Gastrocnemius medialis (tissue), 4 donors: ENCODE measurements at regions not wholly inside any gene's neighbourhood (a gene's known extent, or its start where the extent isn't known, plus 50 kb on each side); places are given as distances from the start of the nearest gene placed in this dataset.

Experiments used
- POLR2A ChIP-seq, 2 donors: fragments of 450-650 bp; IDR thresholded peaks; one replicate each; pipeline ENCODE4 v1.6.1; 2017; ENCODE audit warnings: antibody characterized with exemption in 2 of 2, mild to moderate bottlenecking in 2 of 2, moderate library complexity in 2 of 2
- TF ChIP-seq, protein P1 (sequence below), 5 experiments: fragments of 450-650 bp in 3 of 5; fragments of 200-600 bp in 2 of 5; sonication (generic) in 2 of 5; IDR thresholded peaks in 4 of 5; conservative IDR thresholded peaks in 1 of 5; 1 replicate in 4 of 5; 2 replicates in 1 of 5; pipeline ENCODE4 v1.5.1; 2016 to 2019; ENCODE audit warnings: antibody characterized with exemption in 5 of 5, mild to moderate bottlenecking in 3 of 5, moderate library complexity in 3 of 5

DNA sequence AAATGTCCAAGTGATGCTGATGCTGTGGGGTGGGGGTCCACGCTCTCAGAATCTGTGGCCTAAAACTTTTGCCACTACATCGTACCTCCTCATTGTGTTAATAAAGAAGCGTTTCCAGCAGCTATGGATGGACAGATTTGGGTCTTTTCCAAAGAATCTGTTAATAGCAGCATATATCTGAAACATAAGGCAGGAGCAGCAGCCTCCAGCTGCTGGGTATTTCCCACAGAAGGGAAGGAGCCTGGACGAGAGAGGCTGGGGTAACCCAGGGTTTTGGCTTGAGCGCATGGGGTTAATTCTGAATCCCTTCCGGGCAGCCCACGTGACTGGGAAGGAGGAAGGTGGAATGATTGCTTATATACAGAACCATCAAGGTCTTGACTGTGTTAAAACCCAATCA is 332.4 kb downstream of the BCOR start:
- TF ChIP-seq, protein P1, sequence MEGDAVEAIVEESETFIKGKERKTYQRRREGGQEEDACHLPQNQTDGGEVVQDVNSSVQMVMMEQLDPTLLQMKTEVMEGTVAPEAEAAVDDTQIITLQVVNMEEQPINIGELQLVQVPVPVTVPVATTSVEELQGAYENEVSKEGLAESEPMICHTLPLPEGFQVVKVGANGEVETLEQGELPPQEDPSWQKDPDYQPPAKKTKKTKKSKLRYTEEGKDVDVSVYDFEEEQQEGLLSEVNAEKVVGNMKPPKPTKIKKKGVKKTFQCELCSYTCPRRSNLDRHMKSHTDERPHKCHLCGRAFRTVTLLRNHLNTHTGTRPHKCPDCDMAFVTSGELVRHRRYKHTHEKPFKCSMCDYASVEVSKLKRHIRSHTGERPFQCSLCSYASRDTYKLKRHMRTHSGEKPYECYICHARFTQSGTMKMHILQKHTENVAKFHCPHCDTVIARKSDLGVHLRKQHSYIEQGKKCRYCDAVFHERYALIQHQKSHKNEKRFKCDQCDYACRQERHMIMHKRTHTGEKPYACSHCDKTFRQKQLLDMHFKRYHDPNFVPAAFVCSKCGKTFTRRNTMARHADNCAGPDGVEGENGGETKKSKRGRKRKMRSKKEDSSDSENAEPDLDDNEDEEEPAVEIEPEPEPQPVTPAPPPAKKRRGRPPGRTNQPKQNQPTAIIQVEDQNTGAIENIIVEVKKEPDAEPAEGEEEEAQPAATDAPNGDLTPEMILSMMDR (IDR thresholded peaks at IDR 0.05 in 4 of 5, conservative IDR thresholded peaks at IDR 0.05 in 1 of 5), result no peak
- no peak for TF ChIP-seq POLR2A (IDR thresholded peaks at IDR 0.05)
